AML-193 (cell line): ENCODE measurements at regions not wholly inside any gene's neighbourhood (a gene's known extent, or its start where the extent isn't known, plus 50 kb on each side); places are given as distances from the start of the nearest gene placed in this dataset.
"Not testable (repeated sequence)": the region's sequence is repeated elsewhere in the genome, so short reads cannot be mapped to it uniquely, and the experiment has no call there.

Experiments used
- DNase-seq, 2 experiments: peaks; one replicate each; lab custom pipeline; 2025; lab: John Stamatoyannopoulos, UW

DNA sequence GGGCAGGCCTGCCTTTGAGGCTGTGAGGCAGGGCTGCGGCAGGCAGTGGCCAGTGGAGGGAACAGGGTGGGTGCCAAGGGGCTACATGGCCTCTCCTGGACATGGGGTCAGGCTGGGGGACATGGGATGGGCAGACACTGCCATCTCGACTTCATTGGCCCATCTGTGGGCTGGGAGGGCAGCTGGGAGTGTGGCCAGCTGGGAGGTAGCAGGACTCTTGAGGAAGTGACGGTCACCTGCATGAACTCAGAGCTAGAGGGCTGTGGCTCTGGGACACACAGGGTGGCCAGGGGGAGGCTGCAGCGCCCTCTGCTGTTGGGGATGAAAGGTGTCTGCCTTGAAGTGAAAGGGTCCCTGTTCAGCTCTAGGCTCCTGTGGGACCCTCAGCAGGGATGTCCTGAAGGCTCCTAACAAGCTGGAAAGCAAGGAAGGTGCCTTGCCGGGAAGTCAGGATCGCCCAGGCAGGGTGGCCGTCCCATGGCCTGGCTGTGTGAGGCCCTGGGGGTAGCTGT, 244.0 kb downstream of the ANKRD30B start:
- not testable (repeated sequence) for DNase-seq

DNA sequence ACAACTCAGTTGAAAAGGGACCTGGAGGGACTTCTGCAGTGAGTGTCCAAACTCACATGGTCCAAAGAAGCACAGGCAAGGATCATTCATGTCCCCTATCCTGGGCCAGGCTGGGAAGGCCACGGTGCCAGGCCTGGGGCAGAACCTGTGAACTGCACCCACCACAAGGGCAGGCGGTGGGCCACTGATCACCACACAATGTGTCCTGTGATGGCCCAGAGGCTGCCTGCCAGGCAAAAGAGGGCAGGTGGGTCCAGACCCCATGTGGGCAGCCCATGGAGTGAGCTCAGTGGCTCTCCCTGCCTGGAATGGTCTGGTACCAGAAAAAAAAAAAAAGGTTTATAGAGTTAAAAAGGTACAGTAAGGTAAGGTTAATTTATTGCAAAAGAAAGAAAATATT, 244.8 kb downstream of the ANKRD30B start:
- DNase-seq: not testable (repeated sequence)

DNA sequence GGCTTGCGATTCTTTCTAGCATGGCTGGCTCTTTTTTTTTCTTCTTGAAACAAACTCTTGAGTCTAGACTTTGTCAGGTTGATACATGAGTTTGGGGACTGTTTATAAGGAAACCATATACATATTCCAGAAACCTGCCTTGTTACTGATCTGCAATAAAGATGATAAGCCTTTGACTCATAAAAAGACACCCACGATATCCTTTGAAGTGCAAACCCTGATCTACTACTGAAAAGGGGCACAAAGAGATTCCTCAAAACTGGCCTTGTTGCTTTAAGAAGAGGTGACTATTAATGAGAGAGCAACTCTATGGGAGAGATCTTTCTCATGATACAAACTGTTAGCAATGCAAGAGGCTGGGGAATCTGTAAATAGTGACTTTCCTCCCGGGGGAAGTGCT, 247.1 kb downstream of the ANKRD30B start:
- DNase-seq: not testable (repeated sequence)

DNA sequence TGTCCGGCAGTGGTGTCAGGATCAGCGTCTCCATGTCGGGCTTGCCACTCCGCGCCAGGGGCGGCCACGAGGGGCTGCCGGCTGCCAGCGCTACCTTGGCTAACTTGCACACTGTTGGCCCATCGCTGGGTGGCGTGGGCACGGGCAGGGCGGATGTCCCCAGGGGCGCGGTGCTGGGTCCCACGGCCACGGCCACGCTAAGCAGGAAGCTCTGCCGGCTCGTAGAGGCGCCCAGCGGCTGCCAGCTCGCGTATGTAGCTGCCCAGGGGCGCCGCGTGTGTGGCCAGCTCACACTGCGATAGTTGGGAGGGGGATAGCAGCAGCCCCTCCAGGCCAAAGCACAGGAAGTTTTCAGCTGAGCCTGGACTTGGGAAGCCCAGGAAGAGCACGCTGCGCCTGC, 249.4 kb downstream of the ANKRD30B start:
- DNase-seq: no peak

DNA sequence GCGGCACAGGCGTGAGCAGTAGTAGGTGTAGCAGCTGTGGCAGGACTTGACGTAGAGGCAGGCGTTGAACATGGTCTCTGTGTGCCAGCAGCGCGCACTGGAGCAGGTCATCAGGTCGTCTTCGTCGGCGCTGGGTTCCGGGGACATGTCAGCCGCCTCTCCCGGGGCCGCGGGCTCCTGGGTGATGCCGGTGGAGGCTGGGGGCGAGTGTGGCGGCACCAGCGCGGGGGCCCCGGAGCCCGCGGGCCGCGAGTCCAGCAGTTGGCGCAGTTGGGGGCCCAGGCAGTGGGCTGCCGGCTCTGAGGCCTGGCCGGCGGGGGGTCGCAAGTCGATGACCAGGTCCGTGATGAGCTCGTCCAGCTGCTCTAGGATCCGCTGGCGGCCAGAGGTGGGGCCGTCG, 249.9 kb downstream of the ANKRD30B start:
- DNase-seq: not testable (repeated sequence)

DNA sequence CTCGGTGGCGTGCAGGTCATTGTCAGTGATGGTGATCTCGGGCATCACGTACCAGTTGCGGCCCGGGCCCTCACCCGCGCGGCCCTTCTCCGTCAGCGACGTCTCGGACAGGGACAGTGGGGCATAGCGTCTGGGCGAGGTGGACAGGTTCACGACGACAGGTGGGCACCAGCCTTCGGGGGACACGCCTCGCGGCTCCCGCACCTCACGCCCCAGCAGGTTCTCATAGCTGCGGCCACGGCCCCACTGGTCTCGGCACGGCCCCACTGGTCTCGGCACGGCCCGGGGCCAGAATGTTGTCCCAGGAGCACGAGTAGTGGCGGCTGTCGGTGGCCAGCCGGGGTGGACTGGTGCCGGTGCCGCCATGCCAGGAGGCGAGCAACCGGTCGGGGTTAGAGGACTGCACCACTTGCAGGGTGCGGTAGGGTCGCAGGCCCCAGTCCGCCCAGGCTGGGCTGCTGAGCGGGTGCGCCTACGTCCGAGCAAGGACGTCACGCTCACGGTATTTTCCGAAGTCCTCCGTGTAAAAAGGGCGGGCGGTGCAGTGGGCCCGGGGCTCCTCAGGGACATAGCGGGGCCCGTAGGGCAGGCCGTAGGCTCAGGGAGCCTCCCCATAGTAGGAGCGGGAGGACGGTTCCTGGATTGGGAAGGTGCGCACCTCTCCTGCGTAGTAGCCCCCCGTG, 250.5 kb downstream of the ANKRD30B start:
- not testable (repeated sequence) for DNase-seq

DNA sequence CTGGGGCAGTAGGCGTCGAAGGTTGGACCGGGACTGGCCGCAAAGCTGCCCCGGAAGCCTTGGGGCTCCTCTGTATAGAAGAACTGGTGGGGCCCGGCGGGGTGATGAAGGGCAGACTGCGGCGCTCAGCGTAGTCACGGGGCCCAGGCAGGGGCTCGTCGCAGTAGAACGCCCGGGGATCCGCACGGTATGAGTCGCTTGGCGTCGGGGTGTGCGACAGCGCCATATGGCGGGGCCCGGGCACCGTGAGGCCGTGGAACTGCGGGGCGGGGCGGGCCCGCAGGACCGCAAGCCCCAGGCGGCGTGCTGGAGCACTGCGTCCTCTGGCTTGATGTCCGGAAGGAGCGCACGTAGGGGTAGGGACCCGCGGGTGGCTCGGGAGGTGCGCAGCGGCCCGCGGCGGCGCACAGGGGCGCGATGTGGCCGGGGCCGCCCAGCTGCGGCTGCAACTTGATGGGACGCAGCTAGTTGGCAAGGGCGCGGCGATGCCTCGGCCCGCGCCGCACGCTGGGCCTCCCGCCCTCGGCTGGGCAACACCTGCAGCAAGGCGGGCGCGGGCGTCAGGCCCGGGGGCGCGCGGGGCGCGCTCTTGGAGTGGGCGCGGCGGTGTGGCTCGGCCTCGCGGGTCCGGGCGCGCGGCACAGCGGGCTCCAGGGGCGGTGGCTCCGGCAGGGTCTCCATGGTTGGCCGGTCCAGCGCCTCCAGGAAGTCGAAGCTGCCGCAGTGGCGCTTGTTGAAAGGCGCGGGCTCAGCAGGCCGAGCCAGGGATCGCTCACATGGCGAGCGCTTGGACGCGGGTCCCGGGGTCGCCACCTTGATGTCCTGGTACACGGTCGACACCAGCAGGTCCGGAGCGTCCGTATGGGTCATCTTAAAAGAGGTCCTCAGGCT, 251.4 kb downstream of the ANKRD30B start:
- DNase-seq: no peak

DNA sequence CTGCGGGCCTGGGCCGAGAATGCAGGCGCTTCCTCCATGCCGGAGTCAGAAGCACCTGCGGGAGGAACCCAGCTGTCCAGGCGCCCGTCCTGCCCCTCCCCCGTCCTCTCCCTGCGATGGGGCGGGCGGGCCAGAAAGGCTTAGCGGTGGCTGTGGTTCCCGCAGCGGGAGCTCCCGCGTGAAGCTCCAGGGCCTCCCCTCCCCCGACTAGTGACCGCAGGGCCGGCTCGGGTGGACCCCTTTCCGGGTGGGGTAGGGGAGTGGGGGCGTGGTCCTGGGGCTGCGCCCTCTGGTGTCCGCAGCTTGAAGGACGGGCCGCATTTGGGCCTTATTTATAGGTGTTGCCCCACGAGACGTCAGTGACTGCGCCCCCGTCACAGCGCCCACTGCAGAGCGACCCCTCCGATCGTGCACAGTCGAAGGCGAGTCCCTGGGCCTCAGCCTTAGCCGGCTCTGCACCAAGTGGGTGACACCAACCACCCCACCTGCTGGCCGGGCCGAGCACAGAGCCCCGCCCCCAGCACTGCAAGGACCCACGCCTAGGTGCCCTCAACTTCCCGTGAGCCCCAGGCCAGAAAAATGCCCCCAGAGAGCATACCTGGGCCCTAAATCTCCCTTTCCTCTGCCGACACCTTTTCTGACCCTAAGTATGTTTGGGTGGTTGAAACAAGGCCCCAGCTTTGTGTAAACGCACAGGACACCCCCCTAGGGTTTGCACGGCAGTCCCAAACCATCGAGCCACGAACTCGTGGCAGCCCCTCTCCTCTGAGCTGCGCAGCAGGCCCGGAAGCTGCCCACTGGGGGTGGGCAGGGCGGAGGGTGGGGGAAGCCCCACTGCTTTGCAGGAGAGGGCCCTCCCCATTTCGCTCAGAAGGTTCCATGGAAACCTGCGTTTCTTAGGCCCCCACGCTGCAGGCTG, 252.4 kb downstream of the ANKRD30B start:
- not testable (repeated sequence) for DNase-seq

DNA sequence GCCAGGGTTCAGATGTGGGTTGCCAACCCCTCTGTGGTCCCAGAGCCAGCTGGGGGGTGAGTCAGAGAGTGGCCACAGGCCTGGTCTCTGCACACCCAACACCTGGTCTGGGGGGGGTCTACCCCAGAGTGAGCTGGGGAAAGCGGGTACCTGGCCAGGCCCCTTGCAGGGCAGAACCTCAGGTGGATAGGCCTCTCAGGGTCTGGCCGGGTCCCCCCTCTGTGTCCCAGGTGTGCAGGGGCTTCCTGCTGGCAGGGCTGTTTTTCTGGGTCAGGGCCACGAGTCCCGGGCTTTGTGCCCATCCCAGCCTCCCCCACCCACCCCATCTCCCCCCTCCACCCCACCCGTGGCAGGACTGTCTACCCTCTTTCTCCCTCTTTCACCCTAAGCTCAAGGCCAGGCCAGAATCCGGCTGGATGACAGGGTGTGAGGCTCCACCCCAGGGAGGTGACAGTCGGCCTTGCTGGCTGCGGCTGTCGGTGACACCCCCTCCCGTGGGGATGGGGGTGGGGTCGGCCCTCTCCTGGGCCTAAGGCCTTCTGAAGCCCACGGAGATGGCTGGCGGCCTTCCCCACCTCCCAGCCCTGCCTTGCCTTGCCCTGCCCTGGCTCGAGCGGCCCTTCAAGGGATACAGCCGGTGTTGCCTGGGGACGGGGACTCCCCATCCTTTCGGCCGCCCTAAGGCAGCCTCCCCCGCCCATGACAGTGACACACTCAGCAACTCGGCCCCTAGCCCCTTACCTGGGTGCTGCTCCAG, 253.2 kb downstream of the ANKRD30B start:
- not testable (repeated sequence) for DNase-seq

DNA sequence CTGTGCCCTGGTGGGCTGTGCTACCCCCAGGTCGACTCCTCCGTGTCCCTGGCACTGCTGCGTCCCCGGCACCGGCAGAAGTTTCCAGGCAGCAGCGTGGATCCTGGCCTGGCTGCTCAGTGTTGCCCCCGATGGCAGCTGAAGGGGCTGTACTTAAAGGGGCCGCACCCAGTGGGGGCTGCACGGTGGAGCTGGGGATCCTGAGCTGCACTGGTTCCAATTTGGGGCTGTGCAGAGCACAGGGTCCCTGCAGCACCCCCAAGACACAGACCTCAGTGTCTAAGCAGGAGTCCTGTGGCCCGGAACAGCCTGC, 253.8 kb downstream of the ANKRD30B start:
- not testable (repeated sequence) for DNase-seq

DNA sequence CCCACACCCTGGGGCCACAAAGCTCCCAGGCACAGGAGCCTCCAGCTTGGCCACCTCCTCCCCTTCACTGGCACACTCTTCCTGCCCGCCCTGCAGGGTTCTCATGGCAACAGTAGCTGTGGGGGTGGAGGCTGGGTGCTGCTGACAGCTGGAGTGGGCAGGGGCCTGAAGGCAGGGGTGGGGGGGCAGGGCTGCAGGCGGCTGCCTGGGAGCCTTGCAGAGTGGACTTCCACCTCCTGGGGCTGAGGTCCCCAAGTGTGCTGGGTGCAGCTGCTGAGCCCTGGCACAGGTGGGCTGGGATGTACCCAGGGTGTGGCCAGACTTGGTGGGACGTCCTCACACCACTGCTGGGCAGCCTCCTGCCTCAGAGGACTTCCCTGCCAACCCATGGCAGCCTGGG, 254.8 kb downstream of the ANKRD30B start:
- not testable (repeated sequence) for DNase-seq

DNA sequence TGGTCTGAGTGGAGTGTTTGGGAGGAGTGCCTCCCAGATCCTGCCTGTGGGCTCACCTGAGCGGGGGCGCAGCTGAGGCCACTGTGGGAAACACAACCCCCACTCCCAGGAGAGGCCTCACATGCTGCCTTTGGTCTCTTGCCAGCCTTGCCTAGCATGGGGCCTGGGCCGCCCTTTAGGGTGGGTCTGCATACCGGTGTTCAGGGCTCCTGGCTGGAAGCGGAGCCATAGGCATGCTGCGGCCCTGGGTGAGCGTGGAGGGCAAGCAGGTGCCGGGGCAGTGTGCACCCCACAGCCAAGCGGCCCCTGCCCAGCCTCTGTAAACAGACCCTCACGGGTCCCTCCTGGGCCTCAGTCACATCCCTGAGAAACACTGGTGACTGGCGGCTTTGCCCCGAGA, 255.3 kb downstream of the ANKRD30B start:
- not testable (repeated sequence) for DNase-seq

DNA sequence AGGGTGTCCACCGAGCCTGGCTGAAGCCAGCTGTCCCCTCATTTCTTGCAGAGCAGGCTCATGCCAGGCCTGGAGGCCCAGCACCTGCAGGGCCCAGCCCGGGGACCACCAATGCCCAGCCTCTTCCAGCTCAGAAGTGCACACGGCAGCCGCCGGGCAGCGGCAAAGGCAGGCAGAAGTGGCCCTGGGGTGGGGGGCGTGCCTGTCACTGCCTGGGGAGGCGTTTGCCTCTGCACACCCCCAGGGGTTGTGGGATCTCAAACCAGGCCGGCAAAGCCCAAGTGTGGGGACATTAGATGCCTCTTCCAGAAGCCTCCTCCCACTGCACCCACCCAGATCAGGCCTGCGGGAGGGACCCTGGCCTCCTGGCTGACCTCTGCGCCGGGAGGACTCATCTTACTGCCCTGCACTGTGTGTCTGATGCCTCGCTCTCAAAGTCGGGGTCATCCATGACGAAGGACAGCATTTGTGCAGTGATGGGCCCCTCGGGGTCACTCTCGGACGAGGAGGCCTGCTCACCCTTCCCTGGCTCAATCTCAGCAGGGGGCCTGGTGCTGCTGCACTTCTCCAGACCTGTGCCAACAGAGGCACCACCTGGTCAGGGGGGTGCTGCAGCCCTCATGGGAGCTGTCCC, 255.8 kb downstream of the ANKRD30B start:
- not testable (repeated sequence) for DNase-seq

DNA sequence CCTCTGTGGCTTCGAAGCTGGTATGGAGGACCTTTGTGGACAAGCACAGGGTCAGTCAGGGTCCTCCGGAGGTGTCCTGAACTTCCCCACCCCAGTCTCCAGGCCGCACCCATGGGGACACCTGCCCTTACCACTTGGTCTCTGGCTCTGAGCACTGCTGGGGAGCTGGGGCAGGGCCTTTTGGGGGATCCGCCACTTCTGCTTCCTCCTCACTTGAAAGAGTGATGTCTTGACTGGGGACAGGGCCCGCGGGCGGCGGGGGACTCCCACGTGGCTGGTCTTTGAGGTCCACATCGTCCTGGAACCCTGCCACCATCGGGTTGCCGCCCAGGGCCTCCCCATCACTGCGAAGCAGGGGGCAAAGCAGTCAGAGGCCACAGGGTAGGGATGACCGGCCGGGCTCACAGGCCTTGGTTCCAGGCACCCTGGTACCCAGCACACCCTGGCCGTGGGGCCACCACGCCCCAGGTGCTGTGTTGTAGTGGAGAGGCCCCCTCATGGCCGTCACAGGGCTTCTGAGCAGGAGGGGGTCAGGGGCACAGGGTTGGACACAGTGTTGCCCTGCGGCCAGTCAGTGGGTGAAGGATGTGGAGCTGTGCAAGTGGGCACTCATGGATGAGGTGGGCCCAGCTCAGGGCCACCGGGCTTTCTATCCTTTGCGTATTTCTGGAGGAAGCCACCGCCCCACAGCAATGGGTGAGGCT, 256.4 kb downstream of the ANKRD30B start:
- not testable (repeated sequence) for DNase-seq

DNA sequence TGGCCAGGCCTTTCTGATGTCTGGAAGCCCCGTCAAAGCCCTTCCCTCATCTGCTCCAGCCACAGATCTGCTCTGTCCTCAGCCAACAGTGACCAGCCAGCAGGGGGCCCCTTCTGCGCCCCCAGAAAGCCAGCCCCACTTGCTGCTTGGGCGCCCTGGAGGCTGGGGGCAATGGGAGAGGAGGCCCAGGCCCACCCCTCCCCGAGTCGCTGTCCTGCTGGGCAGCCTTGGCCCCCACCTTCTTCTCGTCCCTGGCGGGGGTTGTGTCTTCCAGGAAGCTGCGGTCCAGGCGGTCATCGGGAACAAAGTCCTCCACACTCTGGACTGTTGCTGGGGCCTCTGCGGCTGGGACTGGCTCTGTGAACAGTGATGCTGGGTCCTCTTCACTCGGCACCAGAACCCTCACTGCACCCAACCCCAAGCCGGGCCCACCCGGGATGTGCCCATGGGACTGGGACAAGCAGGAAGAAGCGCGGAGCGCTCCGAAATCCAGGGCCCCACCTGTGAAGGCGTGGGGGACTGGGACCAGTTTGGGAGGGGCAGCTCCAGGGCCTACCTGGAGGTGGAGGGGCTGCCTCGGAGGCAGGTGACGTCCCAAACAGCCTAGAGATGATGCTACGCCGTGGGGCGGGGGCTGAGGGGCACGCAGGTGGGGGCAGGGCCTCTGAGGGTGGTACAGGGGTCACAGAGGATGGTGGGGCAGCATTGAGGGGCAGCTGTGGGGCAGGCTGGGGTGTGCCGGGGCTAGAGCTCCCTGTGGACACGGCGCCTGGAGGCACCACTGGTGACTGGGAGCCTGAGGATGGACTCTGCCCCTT, 257.6 kb downstream of the ANKRD30B start:
- no peak for DNase-seq

DNA sequence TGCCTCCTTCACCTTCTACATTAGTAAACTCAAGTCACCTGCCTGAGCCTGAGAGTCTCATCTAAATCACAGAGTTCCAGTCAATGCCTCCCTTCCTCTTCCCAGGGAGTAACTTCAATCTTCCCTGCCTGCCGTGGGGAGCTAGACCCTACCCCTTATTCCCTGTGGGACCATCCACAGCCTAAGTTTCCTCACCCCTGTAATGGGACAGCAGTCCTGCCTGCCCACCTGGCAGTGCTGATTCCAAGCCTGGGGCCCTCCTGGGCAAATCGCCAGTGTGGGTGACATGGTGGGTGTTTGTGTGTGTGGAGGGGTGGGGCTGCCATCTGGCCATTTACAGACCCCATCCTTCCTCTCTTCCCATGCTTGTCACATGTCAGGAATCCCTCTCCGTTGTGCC, 258.6 kb downstream of the ANKRD30B start:
- not testable (repeated sequence) for DNase-seq

DNA sequence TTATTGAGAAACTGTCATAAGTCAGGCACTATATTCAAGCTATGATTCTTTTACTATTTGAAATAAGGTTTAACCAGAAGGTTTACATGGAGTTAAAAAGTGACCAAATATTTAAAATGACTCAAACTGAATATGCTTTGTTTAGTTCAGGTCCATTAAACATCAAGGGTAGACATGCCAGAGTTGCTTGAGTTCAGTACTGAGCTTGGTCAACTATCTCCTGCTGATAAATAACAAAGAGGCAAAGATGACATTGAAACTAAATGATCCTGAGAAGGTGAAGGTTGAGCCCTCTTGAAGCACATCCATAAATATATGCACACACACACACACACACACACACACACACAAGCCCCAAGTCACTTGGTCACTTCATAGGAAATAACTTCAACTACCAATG, 278.1 kb downstream of the ANKRD30B start:
- not testable (repeated sequence) for DNase-seq

DNA sequence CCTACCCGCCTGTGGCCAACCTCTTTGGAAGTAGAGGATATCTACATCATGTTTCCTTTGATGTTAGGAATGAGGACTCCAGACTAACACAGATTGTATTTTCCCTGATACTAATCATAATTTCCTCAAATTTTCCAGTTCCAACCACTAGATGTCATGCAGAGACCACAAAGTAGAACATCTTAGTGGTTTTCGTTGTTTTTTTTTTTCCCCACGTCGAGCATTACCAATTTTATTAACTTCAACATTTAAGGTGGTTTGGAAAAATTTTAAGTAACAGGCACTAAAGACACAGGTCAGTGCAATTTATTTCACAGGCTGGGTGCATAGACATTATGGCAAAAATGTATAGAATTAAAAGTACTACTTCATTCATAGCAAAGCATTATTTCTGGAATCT, 280.1 kb downstream of the ANKRD30B start:
- DNase-seq: not testable (repeated sequence)

DNA sequence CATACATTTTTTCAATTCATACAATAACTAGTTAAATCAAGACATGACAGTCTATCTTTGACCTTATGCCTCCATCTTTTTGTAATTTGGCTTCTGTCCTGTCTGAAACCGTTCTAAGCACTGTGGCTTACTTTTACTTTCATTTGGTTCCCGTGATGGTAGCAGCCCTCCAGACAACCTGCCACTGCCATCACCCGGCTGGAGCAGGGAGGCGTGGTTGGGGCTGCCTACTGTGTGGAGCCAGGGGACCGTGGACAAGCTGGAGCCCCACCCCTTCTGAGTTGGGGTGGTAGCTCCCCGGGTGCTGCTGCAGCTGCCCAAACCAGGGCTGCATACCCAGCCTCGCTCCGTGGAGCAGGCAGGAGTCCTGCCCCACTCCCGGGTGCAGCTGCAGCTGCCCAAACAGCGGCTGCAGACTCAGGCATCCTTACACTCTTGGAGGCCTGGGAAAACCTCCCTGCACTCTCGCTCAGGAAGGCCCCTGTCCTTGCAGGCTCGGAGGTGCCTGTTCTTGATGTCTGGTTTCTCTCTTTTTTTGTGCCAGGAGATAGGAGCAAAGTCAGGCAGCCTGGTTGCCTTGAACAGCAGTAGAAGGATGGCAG, 312.4 kb downstream of the ANKRD30B start:
- DNase-seq: not testable (repeated sequence)
